PC-9 (cell line): ENCODE measurements at regions not wholly inside any gene's neighbourhood (a gene's known extent, or its start where the extent isn't known, plus 50 kb on each side); places are given as distances from the start of the nearest gene placed in this dataset.

ENCODE experiments used
- CTCF ChIP-seq: fragments of 200-600 bp; sonication (generic); conservative IDR thresholded peaks from 2 replicates; pipeline ENCODE4 v1.6.1; 2017; ENCODE audit warnings: mixed run types, antibody characterized with exemption, mild to moderate bottlenecking, moderate library complexity
- EZH2 ChIP-seq: fragments of 200-600 bp; sonication (generic); IDR thresholded peaks from 2 replicates; pipeline ENCODE4 v1.8.0; 2017; ENCODE audit warnings: antibody characterized with exemption, low read depth

- TF ChIP-seq CTCF (no peak), EZH2 (no peak)
These were observed 324.6 kb downstream of the TMEM121 start for GRCh38 chr14:105850853-105851581.
